SK-N-SH (cell line): ENCODE measurements at regions not wholly inside any gene's neighbourhood (a gene's known extent, or its start where the extent isn't known, plus 50 kb on each side); places are given as distances from the start of the nearest gene placed in this dataset.

Source experiments
- CTCF ChIA-PET: fragments of 300-600, 350-600 bp; formaldehyde crosslinking; extraction: SDS; loops from one replicate; lab custom pipeline; 2021; lab: Yijun Ruan, JAX
- POLR2A ChIA-PET: fragments of 350-600 bp; sonication (Branson Sonifier 250); formaldehyde crosslinking; extraction: SDS; loops from one replicate; lab custom pipeline; 2020; ENCODE audit warnings: antibody characterized with exemption, inconsistent platforms; lab: Yijun Ruan, JAX
- DNase-seq: peaks from one replicate; pipeline ENCODE4 v3.0.0; 2012
- H2AFZ ChIP-seq: fragments of 200-600 bp; sonication (generic); 2 replicates; pipeline ENCODE4 v1.8.1; 2016; ENCODE audit warnings: antibody characterized with exemption, mild to moderate bottlenecking, low read depth
- H3F3A ChIP-seq: fragments of 200-600 bp; sonication (generic); replicated peaks from 2 replicates; pipeline ENCODE3; 2016; ENCODE audit warnings: antibody characterized with exemption, mild to moderate bottlenecking; ENCODE audit not compliant: insufficient read depth
- H3K27ac ChIP-seq, 2 experiments: fragments of 200-500 bp in 1 of 2; fragments of 200-600 bp in 1 of 2; sonication (Bioruptor generic) in 1 of 2; sonication (generic), shearing (Covaris generic) in 1 of 2; 2 replicates each; pipeline versions ENCODE4 v1.5.1 to v1.6.1; 2014 to 2016; ENCODE audit warnings: low read depth in 2 of 2, inconsistent platforms in 1 of 2, low read length in 1 of 2, mild to moderate bottlenecking in 1 of 2, mixed read lengths in 1 of 2
- H3K27me3 ChIP-seq: fragments of 200-600 bp; sonication (generic), shearing (Covaris generic); 2 replicates; pipeline ENCODE4 v1.6.1; 2016; ENCODE audit warnings: mixed run types; ENCODE audit not compliant: insufficient read depth
- H3K36me3 ChIP-seq, 2 experiments: fragments of 200-500 bp in 1 of 2; fragments of 200-600 bp in 1 of 2; sonication (Bioruptor generic) in 1 of 2; sonication (generic) in 1 of 2; replicated peaks in 1 of 2; 2 replicates each; pipeline versions ENCODE3 to v1.5.1; 2014 to 2016; ENCODE audit warnings: low read length in 1 of 2, mild to moderate bottlenecking in 1 of 2; ENCODE audit not compliant: insufficient read depth in 2 of 2, control insufficient read depth in 1 of 2
- H3K4me1 ChIP-seq, 2 experiments: fragments of 200-500 bp in 1 of 2; fragments of 200-600 bp in 1 of 2; sonication (Bioruptor generic) in 1 of 2; sonication (generic), shearing (Covaris generic) in 1 of 2; 2 replicates each; pipeline versions ENCODE4 v1.5.1 to v1.6.1; 2014 to 2016; ENCODE audit warnings: low read depth in 1 of 2, low read length in 1 of 2, mixed run types in 1 of 2; ENCODE audit not compliant: insufficient read depth in 2 of 2, control insufficient read depth in 1 of 2
- H3K4me2 ChIP-seq: fragments of 200-600 bp; sonication (generic), shearing (Covaris generic); 2 replicates; pipeline ENCODE4 v1.6.1; 2017; ENCODE audit warnings: mixed run types
- H3K4me3 ChIP-seq, 2 experiments: fragments of 200-500 bp in 1 of 2; fragments of 200-600 bp in 1 of 2; sonication (Bioruptor generic) in 1 of 2; sonication (generic), shearing (Covaris generic) in 1 of 2; 2 replicates each; pipeline versions ENCODE4 v1.5.1 to v1.8.1; 2014 to 2016; ENCODE audit warnings: low read depth in 2 of 2, inconsistent platforms in 1 of 2, low read length in 1 of 2, mild to moderate bottlenecking in 1 of 2, mixed read lengths in 1 of 2, moderate library complexity in 1 of 2
- H3K79me2 ChIP-seq: fragments of 200-600 bp; sonication (generic); 2 replicates; pipeline ENCODE4 v1.8.1; 2017; ENCODE audit warnings: mild to moderate bottlenecking; ENCODE audit not compliant: insufficient read depth
- H3K9ac ChIP-seq: fragments of 200-600 bp; sonication (generic); 2 replicates; pipeline ENCODE4 v1.6.1; 2017; ENCODE audit warnings: mixed run types
- H3K9me2 ChIP-seq: fragments of 200-600 bp; sonication (generic); 2 replicates; pipeline ENCODE4 v1.6.1; 2017; ENCODE audit warnings: mixed run types
- H3K9me3 ChIP-seq: fragments of 200-600 bp; sonication (generic); 2 replicates; pipeline ENCODE4 v1.6.1; 2017; ENCODE audit warnings: mixed run types, mild to moderate bottlenecking, moderate library complexity
- H4K20me1 ChIP-seq: fragments of 200-600 bp; sonication (generic); 2 replicates; pipeline ENCODE4 v1.6.1; 2017; ENCODE audit warnings: mild to moderate bottlenecking, mixed run types; ENCODE audit not compliant: insufficient read depth
- CHD2 ChIP-seq: fragments of 150-350 bp; IDR thresholded peaks from 2 replicates; pipeline ENCODE4 v1.6.1; 2018; ENCODE audit warnings: low read length; ENCODE audit not compliant: partially characterized antibody
- CTCF ChIP-seq: fragments of 200-600 bp; sonication (generic); IDR thresholded peaks from 2 replicates; pipeline ENCODE4 v1.6.1; 2017; ENCODE audit warnings: antibody characterized with exemption, mild to moderate bottlenecking, moderate library complexity
- ELF1 ChIP-seq: IDR thresholded peaks from 2 replicates; pipeline ENCODE4 v1.4.0; 2012
- FOSL2 ChIP-seq: IDR thresholded peaks from 2 replicates; pipeline ENCODE4 v1.4.0; 2012; ENCODE audit warnings: low read depth, mild to moderate bottlenecking, moderate library complexity, borderline replicate concordance
- FOXJ3 ChIP-seq: sonication (generic); formaldehyde crosslinking; IDR thresholded peaks from 2 replicates; pipeline ENCODE4 v1.5.1; 2020; ENCODE audit warnings: mild to moderate bottlenecking, missing genetic modification reagents
- GABPA ChIP-seq: IDR thresholded peaks from 2 replicates; pipeline ENCODE4 v1.4.0; 2012; ENCODE audit warnings: low read depth, mild to moderate bottlenecking
- IRF3 ChIP-seq: fragments of 150-350 bp; IDR thresholded peaks from 2 replicates; pipeline ENCODE4 v1.6.1; 2016; ENCODE audit warnings: mild to moderate bottlenecking, low read depth, low read length
- MEF2A ChIP-seq: IDR thresholded peaks from 2 replicates; pipeline ENCODE4 v1.4.0; 2012; ENCODE audit warnings: low read depth, borderline replicate concordance
- NFIC ChIP-seq: IDR thresholded peaks from 2 replicates; pipeline ENCODE4 v1.4.0; 2012; ENCODE audit warnings: borderline replicate concordance
- NRF1 ChIP-seq: IDR thresholded peaks from 2 replicates; pipeline ENCODE4 v1.6.1; 2012; ENCODE audit warnings: low read depth, mild to moderate bottlenecking, low read length
- POLR2AphosphoS5 ChIP-seq: IDR thresholded peaks from 2 replicates; pipeline ENCODE4 v1.6.1; 2012; ENCODE audit warnings: low read depth, low read length
- RAD21 ChIP-seq: IDR thresholded peaks from 2 replicates; pipeline ENCODE4 v1.6.1; 2012; ENCODE audit warnings: mild to moderate bottlenecking, low read length
- REST ChIP-seq: IDR thresholded peaks from 2 replicates; pipeline ENCODE4 v1.6.1; 2012; ENCODE audit warnings: mild to moderate bottlenecking, low read depth, low read length, moderate library complexity
- SIN3A ChIP-seq: IDR thresholded peaks from 2 replicates; pipeline ENCODE4 v1.6.1; 2012; ENCODE audit warnings: low read depth, mild to moderate bottlenecking, low read length, moderate library complexity, borderline replicate concordance
- SMC3 ChIP-seq: IDR thresholded peaks from 2 replicates; pipeline ENCODE4 v1.6.1; 2012; ENCODE audit warnings: low read depth, low read length, improper control_type of control experiment
- TCF12 ChIP-seq: IDR thresholded peaks from 2 replicates; pipeline ENCODE4 v1.4.0; 2012
- TEAD4 ChIP-seq: IDR thresholded peaks from 2 replicates; pipeline ENCODE4 v1.4.0; 2012; ENCODE audit warnings: mild to moderate bottlenecking, borderline replicate concordance; ENCODE audit not compliant: insufficient read depth
- WGBS: methylation state at CpG from one replicate; pipeline ENCODE4 v1.1.6; 2017; ENCODE audit warnings: low lambda C conversion rate; 5-methylcytosine and 5-hydroxymethylcytosine counted together
- TF ChIP-seq, protein P1 (sequence below): IDR thresholded peaks from 2 replicates; pipeline ENCODE4; 2012

- TF ChIP-seq REST (no peak), FOSL2 (no peak), CTCF (no peak), NFIC (no peak)
- TF ChIP-seq, protein P1, sequence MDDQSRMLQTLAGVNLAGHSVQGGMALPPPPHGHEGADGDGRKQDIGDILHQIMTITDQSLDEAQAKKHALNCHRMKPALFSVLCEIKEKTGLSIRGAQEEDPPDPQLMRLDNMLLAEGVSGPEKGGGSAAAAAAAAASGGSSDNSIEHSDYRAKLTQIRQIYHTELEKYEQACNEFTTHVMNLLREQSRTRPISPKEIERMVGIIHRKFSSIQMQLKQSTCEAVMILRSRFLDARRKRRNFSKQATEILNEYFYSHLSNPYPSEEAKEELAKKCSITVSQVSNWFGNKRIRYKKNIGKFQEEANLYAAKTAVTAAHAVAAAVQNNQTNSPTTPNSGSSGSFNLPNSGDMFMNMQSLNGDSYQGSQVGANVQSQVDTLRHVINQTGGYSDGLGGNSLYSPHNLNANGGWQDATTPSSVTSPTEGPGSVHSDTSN, result no peak
- TF ChIP-seq, all 33 proteins: peak for 0
Observed at GRCh38 chr16:52099382-52099781, 447.6 kb downstream of the TOX3 start (continued).

DNA sequence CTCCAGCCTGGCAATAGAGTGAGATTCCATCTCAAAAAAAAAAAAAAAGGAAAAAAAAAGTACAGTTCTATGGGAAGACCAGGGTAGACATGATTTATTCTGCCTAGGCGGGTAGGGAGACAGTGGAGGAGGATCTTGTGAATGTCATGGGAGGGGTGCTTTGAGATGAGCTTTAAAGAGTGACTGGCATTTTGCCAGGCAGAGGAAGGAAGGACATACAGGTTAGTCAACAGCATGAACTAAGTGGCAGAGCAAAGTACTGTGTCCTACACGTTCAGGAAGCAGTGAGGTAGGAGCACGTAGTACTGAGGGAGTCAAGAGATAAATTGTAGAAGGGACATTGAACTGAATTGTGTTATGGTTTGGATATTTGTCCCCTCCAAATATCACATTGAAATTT is 451.5 kb downstream of the TOX3 start:
- Histone ChIP-seq H3K36me3 (no peaks in the 10 kb centered on the region), H3K4me1 (no peaks in the 10 kb centered on the region), H4K20me1 (no peaks in the 10 kb centered on the region), H2AFZ (no peak overlapping the region), H3K9me2 (no peaks in the 10 kb centered on the region), H3K4me3 (no peak overlapping the region), H3F3A (no peaks in the 10 kb centered on the region), H3K9me3 (no peaks in the 10 kb centered on the region), H3K27me3 (no peaks in the 10 kb centered on the region), H3K79me2 (no peaks in the 10 kb centered on the region), H3K4me2 (no peak overlapping the region), H3K9ac (no peak overlapping the region), H3K27ac (no peak overlapping the region)
- POLR2A ChIA-PET, result no interaction called here
- 18% methylated on average over 3 of the region's 3 CpGs for WGBS
- CTCF ChIA-PET, result interaction anchor here (0.6 kb wide), 2 partner anchors 8 to 451 kb away, joined by 3 read pairs; no protein-coding TSS in a partner anchor
- no peak for DNase-seq
- TF ChIP-seq TEAD4 (no peak), CHD2 (no peak), TCF12 (no peak), FOXJ3 (no peak), CTCF (no peak), SMC3 (no peak), NRF1 (no peak), POLR2AphosphoS5 (no peak), MEF2A (no peak), ELF1 (no peak), SIN3A (no peak), RAD21 (no peak), IRF3 (no peak), REST (no peak), GABPA (no peak)
